ENCODE measurements at regions not wholly inside any gene's neighbourhood (a gene's known extent, or its start where the extent isn't known, plus 50 kb on each side); places are given as distances from the start of the nearest gene placed in this dataset.
"Not testable (repeated sequence)": the region's sequence is repeated elsewhere in the genome, so short reads cannot be mapped to it uniquely, and the experiment has no call there.

GRCh38 chr4:55028196-55028595 is 97.2 kb downstream of the KDR start:
- no peak for DNase-seq

- DNase-seq: no peak
These were observed 97.8 kb downstream of the KDR start for GRCh38 chr4:55027596-55027995.

- not testable (repeated sequence) for DNase-seq
These were observed 99.9 kb downstream of the KDR start for GRCh38 chr4:55025456-55025855.

- DNase-seq: no peak
These were observed 102.4 kb downstream of the KDR start for GRCh38 chr4:55023030-55023429.

- DNase-seq: no peak
These were observed 104.2 kb downstream of the KDR start for GRCh38 chr4:55021214-55021613.

- no peak for DNase-seq
These were observed 105.3 kb downstream of the KDR start for GRCh38 chr4:55020131-55020530.

- DNase-seq: no peak
These were observed 106.4 kb downstream of the KDR start for GRCh38 chr4:55018978-55019377.

- DNase-seq: no peak
These were observed 106.9 kb downstream of the KDR start for GRCh38 chr4:55018521-55018920.

GRCh38 chr4:55017406-55017805 is 108.0 kb downstream of the KDR start:
- no peak for DNase-seq

- DNase-seq: no peak
These were observed 109.3 kb downstream of the KDR start for GRCh38 chr4:55016131-55016530.

- no peak for DNase-seq
These were observed 110.5 kb downstream of the KDR start for GRCh38 chr4:55014876-55015275.

GRCh38 chr4:55013431-55013955 is 111.9 kb downstream of the KDR start:
- DNase-seq: no peak

- no peak for DNase-seq
These were observed 112.8 kb downstream of the KDR start for GRCh38 chr4:55012363-55013230.

- DNase-seq: no peak
These were observed 113.6 kb downstream of the KDR start for GRCh38 chr4:55011761-55012160.

- no peak for DNase-seq
These were observed 114.8 kb downstream of the KDR start for GRCh38 chr4:55010550-55010949.

GRCh38 chr4:55008166-55009056 is 117.0 kb downstream of the KDR start:
- DNase-seq: no peak

GRCh38 chr4:55005910-55006309 is 119.5 kb downstream of the KDR start:
- no peak for DNase-seq

- DNase-seq: no peak
These were observed 120.6 kb downstream of the KDR start for GRCh38 chr4:55004831-55005230.

GRCh38 chr4:55002431-55002830 is 123.0 kb downstream of the KDR start:
- no peak for DNase-seq

- DNase-seq: no peak
These were observed 123.9 kb downstream of the KDR start for GRCh38 chr4:55001538-55001937.

- no peak for DNase-seq
These were observed 126.4 kb downstream of the KDR start for GRCh38 chr4:54999003-54999402.

- not testable (repeated sequence) for DNase-seq
These were observed 131.8 kb downstream of the KDR start for GRCh38 chr4:54993473-54994026.

- no peak for DNase-seq
These were observed 133.1 kb downstream of the KDR start for GRCh38 chr4:54992266-54992665.

All from NCI-H1092 (cell line).